ENCODE measurements at regions not wholly inside any gene's neighbourhood (a gene's known extent, or its start where the extent isn't known, plus 50 kb on each side); places are given as distances from the start of the nearest gene placed in this dataset.
"Not testable (repeated sequence)": the region's sequence is repeated elsewhere in the genome, so short reads cannot be mapped to it uniquely, and the experiment has no call there.

DNA sequence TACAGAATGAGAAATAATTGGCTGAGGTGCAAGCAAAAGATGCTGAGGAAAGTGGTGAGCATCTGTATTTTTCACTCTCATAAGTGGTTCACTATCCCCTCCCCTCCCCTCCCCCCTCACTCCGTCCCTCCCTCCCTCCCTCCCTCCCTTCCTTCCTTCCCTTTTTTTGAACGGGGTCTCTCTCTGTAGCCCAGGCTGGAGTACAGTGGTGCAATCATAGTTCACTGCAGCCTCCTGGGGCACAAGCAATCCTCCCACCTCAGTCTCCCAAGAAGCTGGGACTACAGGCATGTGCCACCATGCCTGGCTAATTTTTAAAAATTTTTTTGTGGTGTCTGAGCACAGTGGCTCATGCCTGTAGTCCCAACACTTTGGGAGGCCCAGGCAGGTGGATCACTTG is 67.6 kb upstream of the SHLD1 start:
- TF ChIP-seq, protein P1, sequence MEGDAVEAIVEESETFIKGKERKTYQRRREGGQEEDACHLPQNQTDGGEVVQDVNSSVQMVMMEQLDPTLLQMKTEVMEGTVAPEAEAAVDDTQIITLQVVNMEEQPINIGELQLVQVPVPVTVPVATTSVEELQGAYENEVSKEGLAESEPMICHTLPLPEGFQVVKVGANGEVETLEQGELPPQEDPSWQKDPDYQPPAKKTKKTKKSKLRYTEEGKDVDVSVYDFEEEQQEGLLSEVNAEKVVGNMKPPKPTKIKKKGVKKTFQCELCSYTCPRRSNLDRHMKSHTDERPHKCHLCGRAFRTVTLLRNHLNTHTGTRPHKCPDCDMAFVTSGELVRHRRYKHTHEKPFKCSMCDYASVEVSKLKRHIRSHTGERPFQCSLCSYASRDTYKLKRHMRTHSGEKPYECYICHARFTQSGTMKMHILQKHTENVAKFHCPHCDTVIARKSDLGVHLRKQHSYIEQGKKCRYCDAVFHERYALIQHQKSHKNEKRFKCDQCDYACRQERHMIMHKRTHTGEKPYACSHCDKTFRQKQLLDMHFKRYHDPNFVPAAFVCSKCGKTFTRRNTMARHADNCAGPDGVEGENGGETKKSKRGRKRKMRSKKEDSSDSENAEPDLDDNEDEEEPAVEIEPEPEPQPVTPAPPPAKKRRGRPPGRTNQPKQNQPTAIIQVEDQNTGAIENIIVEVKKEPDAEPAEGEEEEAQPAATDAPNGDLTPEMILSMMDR (IDR thresholded peaks at IDR 0.05) = not testable (repeated sequence)
- not testable (repeated sequence) for TF ChIP-seq POLR2A (IDR thresholded peaks at IDR 0.05)
